Stimulated activated CD8-positive, alpha-beta memory T cell treated with anti-CD3 and anti-CD28 coated beads, Interleukin-15, amount 100 ng/mL, for 48 hours (primary cell): ENCODE measurements at regions not wholly inside any gene's neighbourhood (a gene's known extent, or its start where the extent isn't known, plus 50 kb on each side); places are given as distances from the start of the nearest gene placed in this dataset.

Experiments
- DNase-seq, 2 donors: peaks; one replicate each; pipeline ENCODE4 v3.0.0-alpha.2; 2020; ENCODE audit warnings: low read depth in 2 of 2

DNA sequence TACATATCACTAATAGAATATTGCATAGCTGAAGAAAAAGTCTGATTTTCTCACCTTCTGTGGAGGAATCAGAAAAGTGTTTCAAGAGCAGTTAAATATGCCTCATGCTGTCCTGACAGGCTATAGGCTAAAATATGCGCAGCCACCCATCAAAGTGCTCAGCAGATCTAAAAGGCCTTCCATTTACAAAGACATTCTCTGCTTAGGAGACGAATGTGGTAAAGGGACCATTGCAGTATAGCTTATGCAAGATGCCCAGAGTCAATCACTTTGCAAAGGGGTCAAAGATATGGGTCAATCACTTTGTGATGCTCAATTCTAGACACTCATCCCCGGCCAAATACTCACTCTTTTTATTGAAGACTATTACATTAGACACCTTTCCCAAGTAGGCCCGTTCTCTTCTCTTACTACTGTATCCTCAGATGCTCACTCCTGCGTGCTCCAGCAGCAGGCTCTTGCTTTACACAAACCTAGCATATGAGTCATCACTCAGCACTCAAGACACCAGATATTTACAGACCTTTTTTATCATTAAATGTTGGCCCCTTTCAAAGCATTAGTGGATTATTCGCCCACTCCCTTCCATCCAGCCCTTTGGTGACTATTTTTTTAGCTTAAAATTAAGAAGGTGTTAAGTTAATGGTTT lies 568.2 kb upstream of the CDH18 start:
- no peak for DNase-seq

DNA sequence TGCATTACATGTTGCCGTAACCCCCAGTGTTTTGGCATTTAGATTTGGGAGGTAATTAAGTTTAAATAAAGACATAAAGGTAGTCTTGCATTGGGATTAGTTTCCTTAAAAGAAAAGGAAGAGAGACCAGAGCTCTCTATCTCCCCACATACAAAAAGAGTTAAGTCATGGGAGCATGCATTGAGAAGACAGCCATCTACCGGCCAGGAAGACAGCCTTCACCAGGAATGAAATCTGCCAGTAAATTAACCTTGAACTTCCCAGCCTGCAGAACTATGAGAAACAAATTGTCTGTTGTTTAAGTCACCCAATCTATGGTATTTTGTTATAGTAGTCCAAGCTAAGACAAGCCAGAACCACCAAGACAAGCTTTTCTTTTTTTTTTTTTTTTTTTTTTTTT lies 567.0 kb upstream of the CDH18 start:
- DNase-seq, result no peak

- DNase-seq, result no peak
These were observed 566.0 kb upstream of the CDH18 start for GRCh38 chr5:20554001-20554400.

GRCh38 chr5:20537911-20538703 lies 550.1 kb upstream of the CDH18 start:
- DNase-seq, result no peak

DNA sequence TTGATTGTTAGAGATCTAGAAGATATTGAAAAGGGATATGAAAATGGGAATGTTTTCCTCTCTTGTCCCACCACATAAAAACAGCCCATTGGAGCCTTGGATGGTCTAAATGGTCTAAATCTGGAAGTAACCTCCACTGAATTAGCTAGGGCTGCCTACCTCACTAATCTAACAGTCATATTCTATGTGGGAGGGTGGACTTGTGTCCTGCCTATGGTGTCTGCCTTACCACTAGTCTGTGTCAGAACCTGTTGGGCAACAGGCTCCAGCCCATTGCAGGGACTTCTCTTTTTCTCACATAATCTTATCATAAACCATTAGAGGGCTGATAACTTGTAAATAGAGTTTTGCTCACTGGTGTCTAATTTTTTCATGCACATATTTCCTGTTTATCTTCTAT lies 548.8 kb upstream of the CDH18 start:
- no peak for DNase-seq

DNA sequence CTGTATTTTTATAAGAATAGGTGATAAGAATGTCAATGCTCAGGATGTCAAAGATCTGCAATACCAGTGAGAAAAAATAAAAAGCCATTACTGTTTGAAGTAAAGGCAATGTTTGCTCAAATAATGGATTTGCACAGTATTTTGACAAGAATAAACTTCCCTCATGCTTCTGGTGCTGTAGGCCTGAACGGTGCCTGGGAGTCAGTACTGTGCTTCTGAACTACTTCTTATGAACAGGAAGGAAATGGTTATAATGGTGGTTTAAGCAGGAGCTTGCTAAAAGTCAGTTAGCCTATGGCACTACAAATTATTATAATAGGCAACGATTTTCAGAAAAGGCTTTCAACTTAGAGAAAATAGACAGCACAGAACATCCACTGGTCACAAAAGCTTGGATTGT lies 548.3 kb upstream of the CDH18 start:
- no peak for DNase-seq

- DNase-seq, result no peak
These were observed 540.5 kb upstream of the CDH18 start for GRCh38 chr5:20528471-20528870.

DNA sequence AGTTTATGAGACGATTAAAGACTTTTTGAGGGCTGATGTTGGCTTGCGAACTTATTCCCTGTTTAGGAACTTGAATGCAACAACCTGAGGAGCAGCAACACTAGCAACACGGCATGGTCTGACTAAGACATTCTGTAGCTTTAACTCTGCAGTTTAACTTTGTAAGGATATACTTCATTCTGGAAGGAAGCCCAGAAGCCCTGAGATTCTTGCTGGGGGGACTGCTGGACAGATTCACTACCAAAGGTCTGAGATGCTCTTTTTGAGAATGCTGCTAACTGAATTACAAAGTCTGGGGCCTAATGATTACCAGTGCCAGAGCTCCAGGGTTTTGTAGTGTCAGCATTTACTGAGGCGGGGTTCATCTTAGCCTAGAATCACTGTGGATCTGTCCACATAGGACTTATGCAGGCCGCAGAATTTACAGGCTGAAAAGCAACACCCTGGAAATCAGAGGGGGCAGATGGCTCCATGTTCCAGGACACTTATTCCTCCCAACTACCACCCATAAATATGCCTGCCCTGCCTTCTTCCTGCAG lies 537.1 kb upstream of the CDH18 start:
- no peak for DNase-seq

GRCh38 chr5:20522905-20523482 lies 535.0 kb upstream of the CDH18 start:
- DNase-seq, result no peak

DNA sequence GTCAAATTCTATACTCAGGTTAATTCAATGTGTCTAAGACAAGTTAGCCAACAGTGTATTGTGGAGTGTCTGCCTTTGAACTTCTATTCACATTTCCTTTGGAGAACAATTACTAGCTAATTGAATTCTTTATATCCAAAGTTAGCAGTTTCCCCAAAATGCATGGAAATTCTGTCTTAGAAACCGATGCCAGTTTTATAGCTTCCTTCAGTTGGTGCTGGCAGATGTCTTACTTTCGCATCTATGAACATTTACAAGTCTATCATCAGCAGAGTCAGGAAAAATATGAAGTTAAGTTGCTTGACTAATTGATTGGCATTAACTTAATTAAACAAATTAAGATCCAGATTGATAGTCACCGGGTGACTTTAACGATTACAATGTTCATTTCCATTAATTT lies 527.6 kb upstream of the CDH18 start:
- no peak for DNase-seq

GRCh38 chr5:20514145-20514544 lies 526.1 kb upstream of the CDH18 start:
- no peak for DNase-seq

DNA sequence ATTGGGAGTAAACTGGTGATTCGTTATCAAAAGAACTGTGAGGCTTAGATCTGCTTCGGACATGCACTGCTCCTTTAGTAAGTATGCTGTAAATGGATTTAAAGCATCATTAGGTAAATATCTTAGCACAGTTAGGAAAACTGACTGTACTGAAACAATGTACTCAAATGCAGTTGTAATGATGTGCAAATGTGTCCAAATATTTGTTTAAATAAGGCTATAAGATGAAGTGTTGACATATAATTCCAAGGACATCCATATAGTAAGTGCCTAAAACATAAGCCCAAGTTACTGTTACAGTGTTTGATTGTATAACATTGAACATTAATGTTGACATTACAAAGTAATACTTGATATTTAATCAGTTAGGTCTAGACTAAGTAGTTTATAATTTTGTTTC lies 512.5 kb upstream of the CDH18 start:
- no peak for DNase-seq

- DNase-seq, result no peak
These were observed 510.9 kb upstream of the CDH18 start for GRCh38 chr5:20498926-20499325.

DNA sequence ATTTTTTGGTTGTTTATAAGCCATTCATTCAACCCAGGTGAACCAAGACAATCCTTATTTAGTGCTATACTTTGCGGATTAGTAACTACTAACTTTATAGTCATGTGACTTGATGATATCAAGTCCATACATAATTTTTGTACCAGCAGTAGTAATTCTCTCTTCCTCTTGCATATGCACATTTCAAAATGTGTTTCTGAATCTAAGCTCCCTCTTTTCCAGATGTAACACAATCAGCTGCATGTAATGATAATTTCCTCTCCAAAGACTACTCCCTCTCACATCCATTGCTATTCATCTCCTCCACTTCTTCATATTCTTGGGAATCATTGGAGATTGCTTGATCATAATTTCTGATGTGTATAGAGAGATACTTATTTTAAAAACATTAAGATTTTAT lies 510.1 kb upstream of the CDH18 start:
- DNase-seq, result no peak

- DNase-seq, result no peak
These were observed 509.4 kb upstream of the CDH18 start for GRCh38 chr5:20497356-20497755.

DNA sequence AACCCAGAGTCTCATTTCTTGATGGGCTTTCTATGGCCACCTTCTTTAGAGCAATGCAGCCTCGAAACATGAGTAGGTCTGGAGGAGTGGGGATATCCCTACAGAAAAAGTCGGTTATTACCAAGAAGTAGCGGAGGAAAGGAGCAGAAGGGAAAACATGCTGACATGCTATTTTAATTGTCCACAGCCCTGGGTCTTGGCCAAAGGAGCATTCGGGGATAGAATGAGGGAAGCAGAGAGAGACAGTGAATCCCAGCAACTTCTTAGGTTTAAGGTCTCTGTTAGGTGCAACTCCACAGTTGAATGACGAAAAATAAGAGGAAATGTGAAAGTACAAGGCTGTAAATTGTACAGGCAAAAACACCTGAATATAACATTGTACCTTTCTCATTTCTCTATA lies 506.7 kb upstream of the CDH18 start:
- DNase-seq, result no peak

- no peak for DNase-seq
These were observed 498.8 kb upstream of the CDH18 start for GRCh38 chr5:20486826-20487225.

DNA sequence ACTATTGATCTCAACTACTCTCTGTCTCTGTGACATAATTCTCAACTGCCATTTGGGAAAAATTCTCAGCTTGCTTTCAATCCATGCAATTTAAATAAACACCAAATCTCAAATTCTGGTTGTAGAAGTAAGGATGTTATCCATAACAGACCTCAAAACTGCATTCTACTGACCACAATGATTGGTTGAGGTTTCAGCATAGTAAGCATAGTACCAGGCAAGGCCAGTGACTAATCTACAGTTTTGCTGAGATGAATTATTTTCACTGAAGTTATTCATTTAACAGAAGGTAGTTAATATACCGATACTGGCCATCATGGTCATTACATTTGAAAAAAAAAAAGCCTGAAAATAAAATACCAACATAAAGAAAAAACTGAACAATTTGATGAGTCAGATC lies 488.0 kb upstream of the CDH18 start:
- no peak for DNase-seq

DNA sequence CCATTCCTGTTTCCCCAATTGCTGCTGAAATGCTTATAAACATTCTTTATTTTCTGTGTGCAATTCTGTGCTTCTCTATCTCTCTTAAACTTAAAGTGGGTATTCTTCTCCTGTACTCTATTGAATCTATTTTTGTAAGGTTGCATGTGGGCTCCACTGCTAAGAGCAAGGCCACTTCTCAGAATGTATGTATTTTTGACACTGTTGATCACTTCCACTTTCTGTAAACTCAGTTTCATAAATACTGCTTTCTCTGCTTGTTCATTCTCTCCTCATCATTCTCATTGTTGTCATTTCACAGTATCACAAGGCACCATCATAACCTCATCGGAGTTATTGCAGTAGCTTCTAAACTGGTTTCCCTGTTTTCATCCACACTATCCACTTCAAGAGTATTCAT lies 483.0 kb upstream of the CDH18 start:
- DNase-seq, result no peak

- DNase-seq, result no peak
These were observed 481.8 kb upstream of the CDH18 start for GRCh38 chr5:20469792-20470191.

DNA sequence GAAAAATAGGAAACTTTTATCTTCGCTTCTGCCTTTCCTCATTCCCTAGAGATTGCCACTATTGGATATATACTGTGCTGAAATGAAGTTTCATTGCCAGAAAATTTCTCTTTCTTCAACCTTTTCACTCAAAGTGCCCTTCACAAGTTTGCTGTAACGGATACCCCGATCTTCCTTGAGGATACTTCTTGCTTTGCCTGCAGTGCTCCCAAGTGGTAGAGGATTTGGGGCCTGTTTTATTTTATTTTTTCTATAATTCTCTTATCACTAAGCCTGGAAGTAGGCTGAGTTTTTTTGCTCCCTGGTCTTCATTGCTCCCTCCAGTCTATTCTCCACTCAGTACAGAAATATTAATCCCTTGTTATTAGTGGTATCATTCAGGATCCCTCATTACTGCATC lies 481.4 kb upstream of the CDH18 start:
- DNase-seq, result no peak

DNA sequence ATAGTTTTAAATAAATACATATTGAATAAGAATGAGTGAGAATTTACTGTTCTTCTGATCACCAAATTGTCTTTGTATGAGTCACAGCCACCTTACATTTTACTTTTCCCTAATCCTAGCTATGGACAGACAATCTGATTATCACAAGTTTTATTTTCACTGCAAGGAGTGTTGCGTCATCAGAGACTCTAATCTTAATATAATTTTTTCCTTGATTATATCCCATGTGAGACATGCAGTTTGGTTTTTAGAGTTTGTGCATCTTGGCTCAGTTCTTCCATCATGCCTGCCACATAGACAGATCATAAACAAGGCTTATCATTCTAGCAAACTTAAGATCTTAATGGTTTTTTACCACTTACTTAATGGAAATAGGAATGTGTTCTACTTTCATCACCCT lies 478.5 kb upstream of the CDH18 start:
- no peak for DNase-seq

DNA sequence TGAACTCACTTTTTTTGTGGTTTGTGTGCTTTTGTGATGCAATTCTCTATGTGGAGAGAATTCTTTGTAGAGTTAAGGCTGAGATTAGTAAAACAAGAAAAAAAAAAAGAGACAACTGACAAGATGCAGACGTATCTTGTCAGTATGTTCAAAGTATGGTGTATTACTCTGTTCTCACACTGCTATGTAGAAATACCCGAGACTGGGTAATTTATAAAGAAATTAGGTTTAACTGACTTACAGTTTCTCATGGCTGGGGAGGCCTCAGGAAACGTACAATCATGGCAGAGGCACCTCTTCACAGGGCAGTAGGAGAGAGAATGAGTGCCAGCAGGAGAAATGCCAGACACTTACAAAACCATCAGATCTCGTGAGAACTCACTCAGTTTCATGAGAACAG lies 475.2 kb upstream of the CDH18 start:
- no peak for DNase-seq
